GM21825 (cell line): ENCODE measurements at regions not wholly inside any gene's neighbourhood (a gene's known extent, or its start where the extent isn't known, plus 50 kb on each side); places are given as distances from the start of the nearest gene placed in this dataset.
"Not testable (repeated sequence)": the region's sequence is repeated elsewhere in the genome, so short reads cannot be mapped to it uniquely, and the experiment has no call there.

Experiments
- ATAC-seq: cut with Tn5 transposase; IDR thresholded peaks from one replicate; pipeline ENCODE4 v1.9.1; 2021; ENCODE audit warnings: mild to moderate bottlenecking, moderate library complexity; ENCODE audit not compliant: unreplicated experiment

DNA sequence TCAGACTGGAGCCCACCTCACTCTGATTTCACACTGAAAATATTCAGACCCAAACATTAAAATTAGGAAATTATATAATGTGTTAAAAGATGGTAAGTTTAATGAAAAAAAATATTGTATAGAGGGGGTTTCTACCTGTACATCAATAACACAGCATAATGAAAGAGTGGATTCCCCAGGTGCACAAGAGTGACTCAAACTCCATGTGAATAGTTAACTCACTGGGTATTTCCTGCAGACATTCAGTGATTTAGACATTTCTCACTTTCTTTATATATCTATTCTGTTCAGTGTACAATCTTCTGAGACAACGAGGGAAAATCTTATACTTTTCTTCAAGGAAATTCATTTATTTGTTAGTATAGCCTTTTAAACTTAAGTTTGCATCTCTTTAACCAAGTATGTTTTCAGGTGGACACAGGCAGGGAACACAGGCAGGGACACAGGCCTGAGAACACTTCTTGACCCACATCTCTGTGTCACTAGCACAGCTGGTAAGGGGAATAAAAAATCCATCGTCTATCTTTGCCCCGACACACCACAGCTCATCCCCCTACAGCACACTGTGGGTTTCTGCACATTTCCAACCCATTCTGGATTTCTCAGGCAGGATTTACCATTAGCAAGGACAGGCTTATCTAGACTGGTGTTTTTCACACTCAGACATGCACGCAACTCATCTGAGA is 525.5 kb upstream of the BOD1L1 start:
- ATAC-seq: peak; percentile 69

DNA sequence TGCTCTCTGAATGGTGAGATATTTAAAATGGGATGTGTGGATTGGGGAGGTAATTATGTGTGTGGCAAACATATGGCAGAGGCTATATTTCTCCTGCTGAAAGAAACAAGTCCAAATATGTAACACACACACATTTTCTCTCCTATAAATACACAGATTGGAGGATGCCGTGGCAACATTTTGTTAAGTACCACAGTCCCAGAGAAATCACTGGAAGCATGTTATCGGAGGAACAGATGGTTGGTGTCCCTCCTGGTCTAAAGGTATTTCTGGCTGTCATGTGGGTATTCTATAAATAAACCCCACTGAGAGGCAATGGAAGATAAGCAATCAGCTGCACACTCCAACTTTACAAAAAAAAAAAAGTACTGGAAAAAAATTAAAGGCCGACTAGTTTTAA is 528.3 kb upstream of the BOD1L1 start:
- no peak for ATAC-seq

DNA sequence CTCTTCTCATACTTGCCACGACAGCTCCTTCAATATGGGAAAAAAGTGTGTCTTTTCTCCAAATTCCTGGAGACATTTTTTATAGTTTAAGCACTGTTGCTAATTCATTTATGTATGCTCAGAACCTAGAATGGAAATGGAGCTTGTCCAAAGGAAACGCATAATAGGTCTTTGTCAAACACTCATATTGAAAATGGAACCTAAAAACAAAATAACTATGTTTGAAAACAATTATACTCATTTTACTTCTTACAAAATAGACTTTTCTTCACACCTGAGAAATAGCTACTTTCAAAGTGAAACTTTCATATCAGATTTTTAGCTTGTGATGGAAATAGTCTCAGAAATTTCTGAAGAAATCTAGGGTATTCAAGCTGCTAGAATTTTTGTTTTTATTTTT is 529.7 kb upstream of the BOD1L1 start:
- peak; percentile 44 for ATAC-seq

DNA sequence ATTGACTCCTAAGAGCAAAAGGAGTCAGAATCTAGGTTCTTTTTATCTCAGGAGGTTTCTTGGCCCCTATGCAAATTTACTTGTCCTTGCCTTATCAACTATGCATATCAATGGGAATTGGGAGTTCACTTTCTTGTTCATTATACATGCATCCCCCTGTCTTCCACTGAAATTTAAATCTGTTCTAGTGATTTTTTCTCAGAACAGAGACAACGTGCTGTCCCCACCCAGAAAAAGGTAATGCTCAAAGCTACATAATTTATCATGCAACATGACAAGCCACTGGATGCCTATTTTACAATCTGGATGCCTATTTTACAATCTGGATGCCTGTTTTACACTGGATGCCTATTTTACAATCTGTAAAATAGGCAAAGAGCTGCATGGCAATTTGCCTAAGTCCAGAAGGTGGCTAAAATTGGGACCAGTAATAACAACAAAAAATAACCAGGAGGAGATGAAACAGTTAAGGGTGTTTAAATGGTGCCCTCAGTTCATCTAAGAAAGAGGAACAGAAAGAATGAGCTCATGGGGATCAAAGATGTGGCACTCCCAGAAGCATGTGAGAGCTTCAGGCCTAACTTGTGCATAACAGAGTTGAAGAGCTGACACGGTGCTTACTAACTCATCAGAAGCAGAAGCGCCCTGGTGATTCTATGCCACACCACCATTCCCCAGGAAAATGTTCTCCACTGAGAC is 537.8 kb upstream of the BOD1L1 start:
- peak; percentile 99 for ATAC-seq

DNA sequence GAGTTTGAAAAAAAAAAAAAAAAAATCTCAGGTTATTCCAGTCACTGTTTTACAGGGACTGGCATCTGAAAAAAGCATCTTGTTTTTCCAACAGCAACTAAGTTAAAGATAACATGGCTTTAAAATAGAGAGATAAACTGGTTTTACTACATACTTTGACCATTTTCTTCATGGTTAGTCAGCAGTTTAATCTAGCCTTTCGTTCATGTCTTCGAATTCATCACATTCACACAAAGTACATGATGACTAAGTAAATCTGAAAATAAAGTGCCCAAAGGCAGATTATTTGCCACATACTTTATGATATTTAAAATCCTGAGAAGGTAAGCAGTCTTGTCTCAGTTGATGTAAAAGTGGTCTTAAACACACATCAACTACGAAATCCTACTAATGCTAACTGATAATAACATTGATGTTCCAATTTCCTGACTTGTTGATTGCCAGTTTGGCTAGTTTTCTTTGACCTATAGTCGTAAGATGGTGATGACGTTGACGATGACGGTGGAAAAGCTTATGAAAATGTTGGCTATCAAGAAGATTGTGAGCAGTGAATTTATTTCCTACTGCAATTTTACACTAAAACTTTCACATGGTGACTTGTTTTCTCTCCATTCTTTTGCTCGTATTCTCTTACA is 540.5 kb upstream of the BOD1L1 start:
- no peak for ATAC-seq

DNA sequence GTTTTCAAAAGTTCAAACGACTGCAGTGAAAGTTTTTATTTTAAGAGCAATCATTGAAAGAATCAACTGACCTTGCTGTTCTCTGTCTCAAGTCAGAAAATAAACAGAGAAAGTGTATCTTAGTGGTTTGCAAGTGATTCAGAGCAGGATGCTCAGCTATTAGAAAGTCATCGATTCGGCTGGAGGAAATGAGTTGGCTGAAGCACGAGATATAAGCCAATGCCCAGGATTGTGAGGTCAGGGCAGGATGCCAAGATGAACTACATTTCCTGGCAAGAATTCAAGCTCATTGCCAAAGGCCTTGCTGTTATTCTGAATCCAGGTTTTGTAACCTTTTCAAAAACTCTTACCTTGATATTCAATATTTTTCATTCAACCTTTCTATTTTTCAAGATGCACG is 541.4 kb upstream of the BOD1L1 start:
- ATAC-seq: peak; percentile 64

DNA sequence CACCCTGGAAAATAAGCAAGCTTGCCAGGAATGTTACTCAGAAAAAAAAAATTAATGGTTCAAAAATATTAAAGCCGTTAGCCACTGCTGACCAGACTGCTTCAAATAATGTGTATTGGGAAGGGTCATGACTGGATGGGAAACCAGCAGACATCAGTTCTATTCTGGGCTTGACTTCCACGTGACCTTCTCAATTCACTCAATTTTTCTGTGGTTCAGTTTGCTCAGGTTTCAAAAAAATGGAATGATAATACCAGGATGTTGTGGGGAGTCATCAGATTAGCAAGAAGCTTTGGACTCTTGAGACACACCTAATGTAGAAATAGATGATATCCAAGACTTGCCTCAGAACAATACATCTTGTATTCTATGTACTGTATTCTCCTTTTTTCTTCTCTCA is 541.9 kb upstream of the BOD1L1 start:
- no peak for ATAC-seq

DNA sequence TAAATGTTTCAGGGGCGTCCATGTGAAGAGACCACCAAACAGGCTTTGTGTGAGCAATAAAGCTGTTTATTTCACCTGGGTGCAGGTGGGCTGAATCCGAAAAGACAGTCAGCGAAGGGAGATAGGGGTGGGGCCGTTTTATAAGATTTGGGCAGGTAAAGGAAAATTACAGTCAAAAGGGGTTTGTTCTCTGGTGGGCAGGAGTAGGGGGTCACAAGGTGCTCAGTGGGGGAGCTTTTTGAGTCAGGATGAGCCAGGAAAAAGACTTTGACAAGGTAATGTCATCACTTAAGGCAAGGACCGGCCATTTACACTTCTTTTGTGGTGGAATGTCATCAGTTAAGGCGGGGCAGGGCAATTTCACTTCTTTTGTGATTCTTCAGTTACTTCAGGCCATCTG is 542.4 kb upstream of the BOD1L1 start:
- not testable (repeated sequence) for ATAC-seq

DNA sequence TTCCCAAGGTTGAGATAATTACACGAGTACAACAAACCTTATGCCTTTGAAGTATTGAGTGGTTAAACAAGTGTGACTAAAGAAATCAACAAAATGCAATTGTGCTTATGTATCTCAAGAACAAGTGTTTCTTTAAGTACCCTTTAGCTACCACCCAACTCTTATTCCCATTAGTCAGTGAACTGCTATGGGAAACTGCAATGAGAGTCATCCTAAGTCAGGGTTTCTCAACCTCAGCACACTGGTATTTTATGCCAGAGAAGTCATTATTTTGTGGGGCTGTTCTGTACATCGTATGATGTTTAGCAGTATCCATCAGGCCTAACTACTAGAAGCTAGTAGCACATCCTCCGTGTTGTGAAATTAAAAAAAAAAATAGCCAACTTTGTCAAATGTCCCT is 549.1 kb upstream of the BOD1L1 start:
- ATAC-seq: no peak

DNA sequence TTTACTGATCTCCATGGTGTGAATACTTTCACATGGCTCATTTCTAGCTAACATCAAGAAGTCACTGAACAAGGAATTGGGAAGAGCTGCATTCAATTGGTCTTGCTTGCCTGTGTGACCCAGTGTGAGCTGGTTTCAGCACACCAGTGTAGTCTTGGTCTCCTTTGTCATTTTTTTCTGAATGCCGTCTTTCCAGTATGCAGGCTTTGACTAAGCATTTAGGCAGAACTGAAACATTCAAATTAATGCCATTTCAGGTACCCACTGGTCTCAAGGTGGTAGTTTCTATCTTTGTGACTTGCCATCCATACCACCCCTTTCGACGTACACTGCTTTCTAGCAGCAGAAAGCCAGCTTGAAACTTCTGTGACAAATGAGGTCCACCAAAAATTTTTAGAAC is 550.5 kb upstream of the BOD1L1 start:
- ATAC-seq: peak; percentile 91

DNA sequence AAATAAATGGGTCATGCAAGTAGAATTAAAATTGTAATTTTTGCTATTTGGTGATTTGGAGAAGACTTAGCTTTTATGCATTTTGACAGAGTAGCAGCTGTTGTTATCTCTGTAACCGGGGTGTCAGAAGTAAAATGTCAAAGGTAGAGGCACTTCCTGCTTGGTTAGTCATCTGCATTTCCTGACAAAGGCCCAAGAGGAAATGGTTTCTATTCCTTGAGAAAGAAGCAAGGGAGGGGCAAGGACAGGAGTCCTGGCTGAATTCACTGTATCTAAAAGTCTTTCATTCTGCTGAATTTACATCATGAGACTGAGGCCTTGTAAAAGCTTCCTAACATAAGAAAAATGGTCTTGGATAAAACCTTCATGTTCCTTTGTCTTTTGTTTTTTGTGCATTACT is 550.9 kb upstream of the BOD1L1 start:
- ATAC-seq: peak; percentile 69

DNA sequence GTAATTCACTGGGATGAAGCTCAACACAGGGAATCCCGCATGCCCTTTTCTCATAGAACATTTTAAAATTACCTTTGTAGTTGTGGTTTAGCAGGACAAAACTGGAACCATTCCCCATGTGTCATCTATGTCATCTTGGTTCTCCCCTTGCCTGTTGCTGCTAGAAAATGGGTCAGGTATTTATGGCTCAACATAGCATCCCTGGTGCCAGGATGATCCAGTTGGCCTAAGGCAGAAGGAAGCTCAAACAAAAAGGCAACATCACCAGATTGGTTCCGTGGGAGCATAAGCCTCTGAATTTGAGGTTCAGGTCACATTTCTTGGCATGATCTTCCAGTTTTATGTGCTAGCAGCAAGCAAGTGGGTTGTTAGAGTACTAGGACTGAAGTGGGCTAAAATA is 552.6 kb upstream of the BOD1L1 start:
- no peak for ATAC-seq

DNA sequence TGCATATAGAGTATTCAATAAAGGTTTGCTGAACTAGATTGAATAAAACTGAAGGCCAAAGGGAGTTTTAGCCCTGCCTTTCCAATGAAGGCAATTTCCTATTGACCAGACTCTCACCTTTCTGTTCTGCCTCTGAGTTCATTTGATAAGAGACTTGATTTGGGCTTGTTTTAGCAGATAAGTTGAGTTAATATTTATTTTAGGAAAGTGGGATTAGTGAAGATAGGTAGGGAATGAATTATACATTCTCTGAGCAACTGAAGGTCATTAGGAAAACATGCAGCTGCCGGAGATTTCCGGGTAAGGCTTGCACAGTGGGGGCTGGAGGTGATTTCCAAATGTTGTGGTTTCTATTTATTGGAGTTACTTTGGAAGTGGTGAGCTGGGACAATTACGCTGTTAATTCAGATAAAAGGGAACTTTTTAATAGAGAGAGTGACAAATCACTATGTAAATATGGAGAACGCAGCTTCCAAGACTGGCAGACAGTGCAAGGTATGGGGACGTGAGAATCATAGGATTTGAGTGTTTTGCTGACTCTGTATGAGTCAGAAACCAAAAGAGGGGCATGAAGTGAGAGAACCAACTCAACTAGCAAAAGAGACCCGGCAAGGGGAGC is 553.6 kb upstream of the BOD1L1 start:
- ATAC-seq: no peak

DNA sequence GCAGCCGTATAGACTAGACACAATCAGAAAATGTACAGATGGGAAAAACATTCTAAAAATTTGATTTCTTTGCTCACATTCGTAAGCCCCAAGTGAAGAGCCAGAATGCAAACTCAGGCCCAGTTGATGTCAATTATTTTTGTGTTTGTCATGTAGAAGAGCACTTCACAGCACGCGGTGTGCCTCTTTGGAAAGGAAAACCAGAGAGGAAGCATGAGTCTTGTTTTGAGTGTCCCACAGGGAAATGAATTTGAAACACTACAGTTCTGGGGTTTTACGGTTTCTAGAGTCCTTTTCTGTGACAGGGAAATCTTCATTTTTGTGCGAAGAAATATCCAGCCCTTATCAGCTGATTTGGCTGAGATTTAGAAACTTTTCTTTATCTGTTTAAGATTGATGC is 554.6 kb upstream of the BOD1L1 start:
- no peak for ATAC-seq

DNA sequence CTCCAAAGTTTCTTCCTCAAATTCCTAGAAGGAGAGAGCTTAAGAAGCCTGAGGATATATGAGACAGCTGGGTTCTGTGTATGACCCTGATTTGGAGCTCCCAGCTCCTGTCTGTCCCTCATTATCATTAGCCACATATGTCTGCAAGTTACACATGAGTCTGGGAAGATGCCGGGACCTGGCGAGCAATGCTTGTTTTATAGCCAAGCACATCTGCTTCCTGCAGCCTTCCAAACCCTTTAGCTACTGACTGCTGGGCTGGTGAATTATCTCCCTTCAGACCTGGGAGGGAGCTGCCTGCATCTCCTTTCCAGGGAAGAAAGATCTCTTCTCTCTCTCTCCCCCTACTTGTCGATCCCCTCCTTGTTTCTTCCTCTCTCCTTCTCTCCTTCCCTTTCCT is 556.7 kb upstream of the BOD1L1 start:
- ATAC-seq: no peak

DNA sequence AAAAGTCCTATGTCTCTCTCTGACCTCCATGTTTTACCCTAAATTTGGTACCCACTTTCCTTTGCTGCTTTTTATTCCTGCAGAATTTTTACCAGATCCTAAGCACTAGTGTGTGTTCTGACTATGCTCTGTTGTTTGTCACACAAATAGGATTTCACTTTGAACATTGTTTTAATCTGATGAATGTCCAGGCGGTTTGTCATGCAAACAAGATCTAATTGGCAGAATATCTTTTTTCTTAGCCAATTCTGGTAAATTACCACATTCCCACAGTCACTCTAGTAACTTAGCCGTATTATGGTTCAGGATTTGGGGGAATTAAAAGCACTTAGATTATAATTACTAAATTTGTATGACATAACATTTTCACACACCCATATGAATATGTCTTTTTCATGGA is 557.2 kb upstream of the BOD1L1 start:
- no peak for ATAC-seq

DNA sequence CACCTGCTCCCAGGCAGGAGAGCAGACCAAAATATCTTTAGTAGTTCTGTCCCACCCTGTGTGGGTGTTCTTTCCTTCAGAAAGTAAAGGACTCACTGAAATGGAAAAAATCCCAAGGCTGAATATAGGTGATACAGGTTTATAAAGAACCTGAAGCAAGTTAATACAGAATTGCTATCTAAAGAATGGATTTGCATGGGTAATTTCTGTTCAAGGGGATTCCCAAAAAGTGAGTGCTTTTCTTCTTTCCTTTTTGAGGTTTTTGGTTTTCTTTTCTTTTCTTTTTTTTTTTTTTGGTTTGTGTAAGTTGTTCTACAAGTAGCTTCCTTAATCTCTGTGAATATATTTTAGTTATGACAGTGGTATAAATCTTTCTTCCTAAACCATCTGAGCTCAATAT is 560.7 kb upstream of the BOD1L1 start:
- no peak for ATAC-seq

DNA sequence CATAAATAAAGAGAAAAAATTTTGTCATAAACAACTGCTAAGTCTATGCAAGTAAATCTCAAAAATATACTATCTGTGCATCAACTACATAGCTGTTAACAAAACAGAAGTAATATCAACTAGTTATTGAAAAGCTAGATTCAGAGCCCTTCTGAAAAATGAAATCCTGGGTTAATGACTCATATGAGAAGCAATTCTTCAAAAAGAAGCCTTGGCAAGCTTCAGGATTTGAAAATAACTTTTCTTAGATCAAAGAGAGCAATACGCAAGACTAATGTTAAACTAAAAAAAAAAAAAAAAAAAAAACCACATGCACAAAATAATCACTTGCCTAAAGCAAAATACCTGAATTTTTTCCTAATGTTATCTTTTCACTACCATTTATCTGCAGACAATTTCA is 566.1 kb upstream of the BOD1L1 start:
- ATAC-seq: no peak

DNA sequence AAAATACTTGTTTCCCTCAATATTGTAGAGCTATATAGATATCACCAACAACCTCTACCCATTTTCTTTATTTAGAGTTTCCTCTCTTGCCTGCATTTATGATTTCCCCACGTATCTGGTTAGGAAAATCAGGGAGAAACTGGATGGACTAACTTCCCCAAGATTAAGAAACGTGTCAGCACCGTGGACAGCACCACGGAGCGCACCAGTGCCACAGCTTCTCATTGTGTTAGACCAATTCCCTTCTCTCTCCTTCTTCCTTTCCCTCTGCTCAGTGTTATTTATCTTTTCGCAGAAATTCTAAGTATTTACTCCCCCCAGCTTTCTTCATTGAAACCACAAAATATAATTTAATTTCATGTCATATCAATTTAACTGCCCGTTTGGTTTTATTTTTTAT is 568.6 kb upstream of the BOD1L1 start:
- ATAC-seq: no peak

DNA sequence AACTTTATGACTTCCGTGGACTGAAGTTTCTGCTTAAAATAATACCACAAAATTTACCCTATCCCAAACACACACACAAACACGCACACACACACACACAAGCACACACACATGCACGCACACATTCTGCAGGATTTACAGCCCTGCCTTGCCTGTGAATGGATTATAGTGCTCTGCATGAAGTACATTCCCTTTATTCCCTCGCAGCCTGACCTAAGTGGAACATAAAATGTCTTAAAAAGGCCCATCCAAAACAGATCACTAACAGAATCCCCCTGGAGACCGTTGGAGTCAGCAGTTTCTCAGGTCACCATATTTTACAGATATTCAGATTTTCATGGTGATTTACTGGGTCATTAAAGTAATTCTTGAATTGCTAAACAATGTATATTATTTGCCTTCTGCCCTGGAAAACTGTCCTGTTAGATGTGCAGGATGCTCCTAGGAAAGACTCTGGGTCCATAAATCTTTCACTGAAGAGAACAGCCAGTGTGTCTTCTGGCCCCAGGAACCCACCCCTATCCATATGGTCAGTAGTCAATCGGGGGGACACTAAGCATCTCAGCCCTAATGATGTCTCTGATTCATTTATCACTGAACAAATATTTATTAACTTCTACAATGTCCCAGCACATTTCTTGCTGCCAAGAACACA is 587.7 kb upstream of the BOD1L1 start:
- ATAC-seq: no peak

DNA sequence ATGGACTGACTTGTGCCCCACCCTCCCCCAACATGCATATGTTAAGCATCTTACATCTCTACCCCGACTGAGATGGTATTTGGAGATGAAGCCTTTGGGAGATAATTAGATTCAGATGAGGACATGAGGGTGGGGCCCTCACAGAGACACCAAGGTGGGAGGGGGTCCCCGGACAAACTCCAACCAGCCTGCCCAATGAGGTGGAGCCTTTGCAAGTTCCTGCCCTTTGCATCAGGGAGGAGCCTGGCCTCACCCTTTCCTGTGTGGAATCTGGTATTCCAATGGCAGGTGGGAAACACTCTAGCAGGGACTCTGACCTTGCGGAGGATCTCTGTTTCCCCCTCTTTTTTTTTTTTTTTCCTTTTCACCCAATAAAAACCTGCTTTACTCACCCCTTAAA is 589.9 kb upstream of the BOD1L1 start:
- ATAC-seq: no peak
